Epithelial cell of esophagus (primary cell): ENCODE measurements at regions not wholly inside any gene's neighbourhood (a gene's known extent, or its start where the extent isn't known, plus 50 kb on each side); places are given as distances from the start of the nearest gene placed in this dataset.

Experiments used
- DNase-seq: peaks from one replicate; pipeline ENCODE4 v3.0.0; 2010; ENCODE audit warnings: low read depth
- H3K4me3 ChIP-seq: 2 replicates; pipeline ENCODE4 v1.5.1; 2011; ENCODE audit warnings: mild to moderate bottlenecking, low read length, control low read depth
- TF ChIP-seq, protein P1 (sequence below): IDR thresholded peaks from 2 replicates; pipeline ENCODE4 v1.5.1; 2011; ENCODE audit warnings: low read depth, mild to moderate bottlenecking, low read length, control low read depth, inconsistent platforms; ENCODE audit not compliant: insufficient read depth; ENCODE audit errors: missing control alignments

- H3K4me3 ChIP-seq = no peak overlapping the region
- TF ChIP-seq, protein P1, sequence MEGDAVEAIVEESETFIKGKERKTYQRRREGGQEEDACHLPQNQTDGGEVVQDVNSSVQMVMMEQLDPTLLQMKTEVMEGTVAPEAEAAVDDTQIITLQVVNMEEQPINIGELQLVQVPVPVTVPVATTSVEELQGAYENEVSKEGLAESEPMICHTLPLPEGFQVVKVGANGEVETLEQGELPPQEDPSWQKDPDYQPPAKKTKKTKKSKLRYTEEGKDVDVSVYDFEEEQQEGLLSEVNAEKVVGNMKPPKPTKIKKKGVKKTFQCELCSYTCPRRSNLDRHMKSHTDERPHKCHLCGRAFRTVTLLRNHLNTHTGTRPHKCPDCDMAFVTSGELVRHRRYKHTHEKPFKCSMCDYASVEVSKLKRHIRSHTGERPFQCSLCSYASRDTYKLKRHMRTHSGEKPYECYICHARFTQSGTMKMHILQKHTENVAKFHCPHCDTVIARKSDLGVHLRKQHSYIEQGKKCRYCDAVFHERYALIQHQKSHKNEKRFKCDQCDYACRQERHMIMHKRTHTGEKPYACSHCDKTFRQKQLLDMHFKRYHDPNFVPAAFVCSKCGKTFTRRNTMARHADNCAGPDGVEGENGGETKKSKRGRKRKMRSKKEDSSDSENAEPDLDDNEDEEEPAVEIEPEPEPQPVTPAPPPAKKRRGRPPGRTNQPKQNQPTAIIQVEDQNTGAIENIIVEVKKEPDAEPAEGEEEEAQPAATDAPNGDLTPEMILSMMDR = no peak
- DNase-seq = no peak
Observed at GRCh38 chr2:236712961-236713673, 143.5 kb downstream of the ACKR3 start.

DNA sequence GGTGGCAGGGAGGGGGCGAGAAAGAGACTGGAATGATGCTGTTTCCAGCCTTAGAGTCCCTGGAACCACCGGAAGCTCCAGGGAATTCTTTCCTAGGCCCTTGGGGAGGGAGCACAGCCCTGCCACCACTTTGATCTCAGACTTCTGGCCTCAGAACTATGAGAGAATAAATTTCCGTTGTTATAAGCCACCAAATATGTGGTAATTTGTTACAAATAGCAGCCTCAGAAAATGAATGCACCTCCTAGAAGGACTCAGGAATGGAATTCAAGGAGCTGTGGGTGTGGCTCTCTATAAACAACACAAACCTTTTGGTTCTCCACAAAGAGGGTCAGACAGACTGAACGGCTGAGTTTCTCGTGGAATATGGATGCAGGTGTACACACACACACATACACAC lies 144.5 kb downstream of the ACKR3 start:
- no peak for DNase-seq
- TF ChIP-seq, protein P1 = no peak
- H3K4me3 ChIP-seq = no peak overlapping the region

- TF ChIP-seq, protein P1 = no peak
- no peak overlapping the region for H3K4me3 ChIP-seq
- DNase-seq = no peak
Observed at GRCh38 chr2:236715077-236715476, 145.5 kb downstream of the ACKR3 start.

- DNase-seq = no peak
- no peak overlapping the region for H3K4me3 ChIP-seq
- TF ChIP-seq, protein P1 = no peak
Observed at GRCh38 chr2:236715491-236715961, 145.9 kb downstream of the ACKR3 start.

- no peak for DNase-seq
- TF ChIP-seq, protein P1 = no peak
- H3K4me3 ChIP-seq = no peak overlapping the region
Observed at GRCh38 chr2:236717120-236717519, 147.5 kb downstream of the ACKR3 start.

- peak; percentile 45 for DNase-seq
- H3K4me3 ChIP-seq = no peak overlapping the region
- TF ChIP-seq, protein P1 = no peak
Observed at GRCh38 chr2:236717729-236718128, 148.1 kb downstream of the ACKR3 start.
